ENCODE measurements at regions not wholly inside any gene's neighbourhood (a gene's known extent, or its start where the extent isn't known, plus 50 kb on each side); places are given as distances from the start of the nearest gene placed in this dataset.

GRCh38 chr20:10951216-10951615 is 277.4 kb upstream of the JAG1 start:
- H3K4me3 ChIP-seq (ENCODE audit: low read depth, low read length), result no peak overlapping the region

GRCh38 chr20:10951904-10952303 is 278.1 kb upstream of the JAG1 start:
- H3K4me3 ChIP-seq (ENCODE audit: low read depth, low read length), result no peak overlapping the region

- H3K4me3 ChIP-seq (ENCODE audit: low read depth, low read length), result no peak overlapping the region
These were observed 279.6 kb upstream of the JAG1 start for GRCh38 chr20:10953437-10953836.

- H3K4me3 ChIP-seq (ENCODE audit: low read depth, low read length), result no peak overlapping the region
These were observed 280.5 kb upstream of the JAG1 start for GRCh38 chr20:10954137-10954840.

GRCh38 chr20:10954908-10955580 is 281.2 kb upstream of the JAG1 start:
- no peak overlapping the region for H3K4me3 ChIP-seq (ENCODE audit: low read depth, low read length)

GRCh38 chr20:10958279-10958678 is 284.5 kb upstream of the JAG1 start:
- no peak overlapping the region for H3K4me3 ChIP-seq (ENCODE audit: low read depth, low read length)

GRCh38 chr20:10960416-10960815 is 286.6 kb upstream of the JAG1 start:
- no peak overlapping the region for H3K4me3 ChIP-seq (ENCODE audit: low read depth, low read length)

- H3K4me3 ChIP-seq (ENCODE audit: low read depth, low read length), result no peak overlapping the region
These were observed 288.0 kb upstream of the JAG1 start for GRCh38 chr20:10961651-10962288.

- H3K4me3 ChIP-seq (ENCODE audit: low read depth, low read length), result no peak overlapping the region
These were observed 289.1 kb upstream of the JAG1 start for GRCh38 chr20:10962937-10963336.

GRCh38 chr20:10963717-10964266 is 290.0 kb upstream of the JAG1 start:
- no peak overlapping the region for H3K4me3 ChIP-seq (ENCODE audit: low read depth, low read length)

GRCh38 chr20:10965936-10966470 is 292.2 kb upstream of the JAG1 start:
- H3K4me3 ChIP-seq (ENCODE audit: low read depth, low read length), result no peak overlapping the region

- no peak overlapping the region for H3K4me3 ChIP-seq (ENCODE audit: low read depth, low read length)
These were observed 296.3 kb upstream of the JAG1 start for GRCh38 chr20:10970109-10970508.

- no peak overlapping the region for H3K4me3 ChIP-seq (ENCODE audit: low read depth, low read length)
These were observed 297.3 kb upstream of the JAG1 start for GRCh38 chr20:10971096-10971495.

- no peak overlapping the region for H3K4me3 ChIP-seq (ENCODE audit: low read depth, low read length)
These were observed 298.5 kb upstream of the JAG1 start for GRCh38 chr20:10972219-10972860.

GRCh38 chr20:10976051-10976450 is 302.3 kb upstream of the JAG1 start:
- no peak overlapping the region for H3K4me3 ChIP-seq (ENCODE audit: low read depth, low read length)

- H3K4me3 ChIP-seq (ENCODE audit: low read depth, low read length), result no peak overlapping the region
These were observed 304.4 kb upstream of the JAG1 start for GRCh38 chr20:10978019-10978702.

- H3K4me3 ChIP-seq (ENCODE audit: low read depth, low read length), result no peak overlapping the region
These were observed 304.9 kb upstream of the JAG1 start for GRCh38 chr20:10978713-10979112.

GRCh38 chr20:10982692-10983091 is 308.9 kb upstream of the JAG1 start:
- no peak overlapping the region for H3K4me3 ChIP-seq (ENCODE audit: low read depth, low read length)

GRCh38 chr20:10984294-10984693 is 310.5 kb upstream of the JAG1 start:
- no peak overlapping the region for H3K4me3 ChIP-seq (ENCODE audit: low read depth, low read length)

GRCh38 chr20:10984913-10985312 is 311.1 kb upstream of the JAG1 start:
- H3K4me3 ChIP-seq (ENCODE audit: low read depth, low read length), result no peak overlapping the region

- H3K4me3 ChIP-seq (ENCODE audit: low read depth, low read length), result no peak overlapping the region
These were observed 311.7 kb upstream of the JAG1 start for GRCh38 chr20:10985536-10985935.

All from iPS-11a (cell line).